NB4 (cell line): ENCODE measurements at regions not wholly inside any gene's neighbourhood (a gene's known extent, or its start where the extent isn't known, plus 50 kb on each side); places are given as distances from the start of the nearest gene placed in this dataset.

Experiments used
- DNase-seq: peaks from one replicate; pipeline ENCODE4 v3.0.0; 2010; ENCODE audit warnings: low read depth
- H3K4me3 ChIP-seq: one replicate; pipeline ENCODE4 v1.5.1; 2011; ENCODE audit warnings: mild to moderate bottlenecking, low read depth, low read length, moderate library complexity
- MYC ChIP-seq: IDR thresholded peaks from 2 replicates; pipeline ENCODE4 v1.6.1; 2011; ENCODE audit warnings: low read depth, low read length
- POLR2A ChIP-seq: IDR thresholded peaks from 2 replicates; pipeline ENCODE4 v1.6.1; 2011; ENCODE audit warnings: mild to moderate bottlenecking; ENCODE audit not compliant: insufficient read length; ENCODE audit errors: extremely low read depth
- TF ChIP-seq, protein P1 (sequence below): IDR thresholded peaks from one replicate; pipeline ENCODE4 v1.5.1; 2012; ENCODE audit warnings: low read depth, low read length
- TF ChIP-seq, protein P2 (sequence below): IDR thresholded peaks from 2 replicates; pipeline ENCODE4 v1.6.1; 2011; ENCODE audit warnings: low read depth, low read length

DNA sequence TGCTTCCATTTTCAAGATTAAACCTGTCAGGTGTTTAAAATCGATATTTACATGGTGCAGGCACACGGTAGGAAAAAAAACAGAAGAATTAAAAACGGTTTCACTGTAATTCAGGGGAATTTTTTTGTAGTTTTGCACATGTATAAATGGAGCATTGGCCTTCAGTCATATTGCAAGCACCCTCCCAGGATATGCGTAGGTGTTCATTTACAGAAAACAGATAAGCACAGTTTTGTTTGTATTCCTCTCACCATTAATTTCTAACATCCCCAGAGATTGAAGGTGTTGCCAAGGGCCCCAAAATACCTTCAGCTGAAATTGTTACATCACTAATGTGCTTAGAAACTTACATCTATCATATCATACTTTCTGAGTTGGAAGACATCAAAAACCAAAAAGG, 427.1 kb upstream of the NR2F2 start:
- TF ChIP-seq MYC: no peak
- no peak for TF ChIP-seq POLR2A
- TF ChIP-seq, protein P1, sequence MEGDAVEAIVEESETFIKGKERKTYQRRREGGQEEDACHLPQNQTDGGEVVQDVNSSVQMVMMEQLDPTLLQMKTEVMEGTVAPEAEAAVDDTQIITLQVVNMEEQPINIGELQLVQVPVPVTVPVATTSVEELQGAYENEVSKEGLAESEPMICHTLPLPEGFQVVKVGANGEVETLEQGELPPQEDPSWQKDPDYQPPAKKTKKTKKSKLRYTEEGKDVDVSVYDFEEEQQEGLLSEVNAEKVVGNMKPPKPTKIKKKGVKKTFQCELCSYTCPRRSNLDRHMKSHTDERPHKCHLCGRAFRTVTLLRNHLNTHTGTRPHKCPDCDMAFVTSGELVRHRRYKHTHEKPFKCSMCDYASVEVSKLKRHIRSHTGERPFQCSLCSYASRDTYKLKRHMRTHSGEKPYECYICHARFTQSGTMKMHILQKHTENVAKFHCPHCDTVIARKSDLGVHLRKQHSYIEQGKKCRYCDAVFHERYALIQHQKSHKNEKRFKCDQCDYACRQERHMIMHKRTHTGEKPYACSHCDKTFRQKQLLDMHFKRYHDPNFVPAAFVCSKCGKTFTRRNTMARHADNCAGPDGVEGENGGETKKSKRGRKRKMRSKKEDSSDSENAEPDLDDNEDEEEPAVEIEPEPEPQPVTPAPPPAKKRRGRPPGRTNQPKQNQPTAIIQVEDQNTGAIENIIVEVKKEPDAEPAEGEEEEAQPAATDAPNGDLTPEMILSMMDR: no peak
- TF ChIP-seq, protein P2, sequence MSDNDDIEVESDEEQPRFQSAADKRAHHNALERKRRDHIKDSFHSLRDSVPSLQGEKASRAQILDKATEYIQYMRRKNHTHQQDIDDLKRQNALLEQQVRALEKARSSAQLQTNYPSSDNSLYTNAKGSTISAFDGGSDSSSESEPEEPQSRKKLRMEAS: no peak
- H3K4me3 ChIP-seq: no peak overlapping the region
- no peak for DNase-seq

DNA sequence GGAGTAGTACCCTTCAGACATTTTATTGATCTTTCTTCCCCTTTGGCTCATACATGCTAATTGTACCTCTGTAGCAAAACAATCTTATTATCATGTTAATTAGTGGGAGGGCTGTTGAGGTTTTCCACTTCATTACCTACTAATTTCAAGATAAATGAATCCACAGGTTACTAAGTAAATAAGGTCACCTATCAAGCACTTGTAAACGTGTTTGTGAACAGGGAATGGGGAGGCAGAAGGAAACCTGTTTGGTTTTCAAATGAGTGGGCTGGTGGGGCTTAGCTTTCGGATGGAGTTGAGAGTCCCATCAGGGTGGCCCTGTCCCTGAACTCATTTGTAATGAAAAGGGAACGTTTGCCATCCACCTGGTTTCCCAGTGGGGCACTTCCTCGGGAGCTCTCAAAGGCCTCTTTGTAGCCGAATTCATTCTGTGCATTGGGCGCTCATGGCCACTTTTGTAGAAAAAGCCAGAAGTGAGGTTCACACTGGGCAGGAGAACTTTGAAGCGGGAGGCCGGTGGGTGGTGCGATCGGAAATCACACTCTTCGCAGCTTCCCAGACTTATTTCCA, 419.8 kb upstream of the NR2F2 start:
- H3K4me3 ChIP-seq: no peak overlapping the region
- no peak for TF ChIP-seq POLR2A
- DNase-seq: no peak

DNA sequence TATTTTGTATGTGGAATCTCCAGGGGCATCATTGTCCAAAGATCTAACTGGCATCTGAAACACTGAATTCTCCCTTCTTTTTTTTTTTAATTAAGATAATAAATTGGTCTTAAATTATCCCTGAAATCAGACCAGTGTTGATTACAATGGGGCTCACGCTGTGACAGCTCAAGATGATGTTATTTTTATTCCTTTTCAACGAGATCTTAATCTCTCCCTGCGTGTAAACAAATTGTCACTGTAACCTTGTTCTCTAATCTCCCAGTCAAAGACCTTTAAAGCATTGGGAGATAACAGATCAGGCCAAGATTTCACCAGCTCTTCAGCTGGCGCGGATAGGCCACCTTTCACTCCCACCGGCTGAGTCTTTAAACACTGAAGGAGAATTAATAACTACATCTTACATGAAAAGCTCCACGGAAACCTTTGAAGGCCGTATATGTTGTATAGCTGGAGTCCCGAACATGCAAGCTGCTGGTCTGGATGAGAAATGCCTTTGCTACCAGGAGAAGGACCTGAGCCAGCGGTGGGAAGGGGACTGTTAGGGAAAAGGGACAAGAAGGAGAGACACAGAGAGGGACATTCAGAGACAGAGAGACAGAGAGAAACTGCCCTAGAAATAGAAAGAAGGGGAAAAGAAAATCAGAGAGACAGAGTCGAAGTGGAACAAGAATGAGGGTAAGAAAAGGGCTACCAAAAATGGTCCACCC, 418.8 kb upstream of the NR2F2 start:
- TF ChIP-seq POLR2A: no peak
- TF ChIP-seq, protein P1: no peak
- H3K4me3 ChIP-seq: no peak overlapping the region

DNA sequence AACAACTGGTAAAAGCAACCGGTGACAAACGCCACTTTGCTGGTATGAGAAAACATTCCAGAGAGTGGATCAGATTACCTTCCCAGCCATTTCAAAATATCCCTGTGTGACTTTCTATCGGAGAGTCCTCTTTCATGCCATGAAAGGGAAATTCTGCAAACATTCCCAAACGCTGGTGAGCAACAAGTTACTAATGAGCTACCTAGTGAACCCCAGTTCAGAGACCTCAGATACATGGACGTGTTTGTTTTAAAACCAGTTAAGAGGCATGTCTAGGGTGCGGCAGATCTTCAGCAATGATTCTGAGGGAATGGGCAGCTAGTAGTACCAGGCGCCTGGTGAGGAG, 418.2 kb upstream of the NR2F2 start:
- DNase-seq: no peak
- TF ChIP-seq POLR2A: no peak
- TF ChIP-seq, protein P1: no peak
- TF ChIP-seq MYC: no peak
- TF ChIP-seq, protein P2: no peak
- no peak overlapping the region for H3K4me3 ChIP-seq

More for the DNA sequence above, 418.8 kb upstream of the NR2F2 start:
- DNase-seq: no peak

DNA sequence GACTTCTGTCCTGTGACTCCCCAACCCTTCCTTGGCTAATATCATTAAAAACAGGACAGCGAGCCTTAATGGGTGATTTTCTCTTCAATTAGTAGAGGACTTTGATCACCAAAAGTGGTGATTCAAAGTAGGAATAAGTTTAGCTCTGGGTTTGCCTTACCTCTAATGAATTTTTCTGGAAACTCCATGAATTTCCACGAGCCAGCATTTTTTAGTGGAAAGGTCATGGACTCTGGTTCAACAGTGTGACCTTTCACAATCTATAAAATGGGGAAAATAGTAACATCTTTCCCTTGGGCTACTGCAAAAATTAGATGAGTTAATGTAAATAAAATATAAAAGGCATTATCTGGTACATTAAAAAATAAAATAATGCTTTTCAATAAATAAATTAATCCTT, 417.8 kb upstream of the NR2F2 start:
- no peak overlapping the region for H3K4me3 ChIP-seq
- no peak for DNase-seq
- TF ChIP-seq, protein P2: no peak
- TF ChIP-seq, protein P1: no peak
- TF ChIP-seq POLR2A (no peak), MYC (no peak)

DNA sequence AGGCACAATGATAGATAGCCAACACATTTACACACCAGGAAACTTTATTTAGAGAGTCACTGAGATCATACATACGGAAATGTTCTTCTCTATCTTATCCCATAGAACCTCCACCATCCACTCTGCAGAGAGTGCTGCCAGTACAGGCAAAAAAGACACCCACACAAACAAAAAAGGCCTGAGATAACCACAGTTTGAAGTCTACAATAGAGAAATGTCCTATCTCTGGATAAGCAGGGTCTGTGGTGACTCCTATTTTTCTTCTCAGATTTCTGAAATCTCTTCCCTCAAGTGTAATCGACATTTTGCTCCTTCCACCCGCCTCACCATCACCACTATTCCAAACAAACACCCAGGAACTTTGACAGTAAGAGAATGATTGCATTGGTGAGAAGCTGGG, 413.9 kb upstream of the NR2F2 start:
- H3K4me3 ChIP-seq: no peak overlapping the region
- no peak for TF ChIP-seq POLR2A
- DNase-seq: no peak

DNA sequence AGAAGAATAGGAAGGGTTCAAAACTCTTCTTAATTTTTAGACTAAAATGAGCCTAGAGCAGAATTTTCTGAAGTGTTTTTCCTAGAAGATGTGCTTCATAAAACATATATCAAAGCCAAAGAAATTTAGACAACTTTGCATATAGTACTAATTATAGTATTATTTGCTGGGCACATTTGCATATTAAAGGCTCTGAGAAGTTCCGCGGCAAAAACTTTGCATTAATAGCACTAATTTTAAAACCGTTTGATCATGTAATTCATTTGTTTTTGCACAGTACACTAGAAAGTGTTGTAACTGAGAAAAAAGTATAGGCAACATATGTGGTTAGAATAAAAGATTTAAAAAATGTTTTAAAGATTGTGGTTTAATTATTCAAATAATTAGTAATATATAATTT, 412.0 kb upstream of the NR2F2 start:
- no peak for TF ChIP-seq POLR2A

DNA sequence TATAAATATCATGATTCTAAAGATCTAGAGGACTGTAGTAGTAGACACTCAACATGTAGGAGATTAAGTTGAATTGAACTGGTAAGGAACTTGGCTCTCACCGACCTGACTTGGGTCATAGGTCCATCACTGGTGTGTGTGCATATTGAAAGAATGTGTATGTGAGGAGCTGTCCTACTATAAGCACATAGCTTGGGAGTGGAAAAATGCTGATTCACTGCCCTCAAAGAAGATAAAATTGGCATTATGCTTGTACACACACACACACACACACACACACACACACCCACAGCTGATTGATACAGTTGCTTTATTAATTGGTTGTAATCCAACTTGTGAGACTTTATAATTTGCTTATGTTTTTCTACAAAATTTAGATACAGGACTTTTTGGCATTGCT, 411.0 kb upstream of the NR2F2 start:
- no peak overlapping the region for H3K4me3 ChIP-seq
- TF ChIP-seq, protein P2: no peak
- TF ChIP-seq MYC (no peak), POLR2A (no peak)
- TF ChIP-seq, protein P1: no peak
- DNase-seq: no peak

More for the DNA sequence above, 412.0 kb upstream of the NR2F2 start:
- DNase-seq: no peak
- no peak overlapping the region for H3K4me3 ChIP-seq
